Stimulated activated CD8-positive, alpha-beta memory T cell treated with anti-CD3 and anti-CD28 coated beads, Interleukin-7, amount 100 ng/mL, for 4 hours (primary cell): ENCODE measurements at regions not wholly inside any gene's neighbourhood (a gene's known extent, or its start where the extent isn't known, plus 50 kb on each side); places are given as distances from the start of the nearest gene placed in this dataset.

Source experiments
- DNase-seq, 2 donors: peaks; one replicate each; pipeline ENCODE4 v3.0.0-alpha.2; 2020; ENCODE audit warnings: low read depth in 2 of 2

DNA sequence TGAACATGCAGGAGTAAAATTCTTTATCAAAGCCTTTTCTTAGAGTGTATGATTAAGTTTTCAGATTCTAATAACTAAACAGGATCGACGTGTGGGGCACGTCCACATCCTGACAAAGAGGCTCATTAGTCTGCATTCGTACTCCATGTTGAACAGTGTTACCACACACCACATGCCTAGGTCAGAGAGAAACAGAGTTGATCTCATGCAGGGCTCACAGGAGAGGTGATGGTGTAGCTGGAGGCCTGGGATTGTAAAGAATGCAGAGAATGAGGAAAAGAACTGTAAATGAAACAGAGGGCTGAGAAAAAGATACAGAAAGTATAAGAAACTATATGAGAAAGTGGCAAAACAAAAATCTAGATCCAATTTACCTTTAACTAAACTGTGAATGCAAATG is 632.5 kb downstream of the BCL11A start:
- DNase-seq, result no peak

DNA sequence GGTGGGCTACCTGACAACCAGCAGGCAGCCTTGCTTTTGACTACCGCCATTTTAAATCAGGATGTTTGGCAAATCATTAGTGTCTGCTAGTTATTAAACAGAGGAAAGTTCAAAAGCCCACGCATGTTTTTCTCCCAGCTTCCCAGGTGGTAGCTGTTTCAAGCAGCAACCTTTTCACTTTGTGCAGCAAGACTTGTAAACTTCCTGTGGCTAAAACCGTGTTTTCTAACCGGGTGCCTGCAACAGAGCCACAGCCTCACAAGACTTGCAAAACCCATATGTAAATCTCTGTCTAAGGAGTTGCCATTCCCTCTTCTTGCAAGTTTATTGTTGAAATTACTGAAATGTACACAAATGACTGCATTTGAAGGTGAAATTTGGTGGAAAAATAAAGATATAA is 633.1 kb downstream of the BCL11A start:
- DNase-seq, result no peak

DNA sequence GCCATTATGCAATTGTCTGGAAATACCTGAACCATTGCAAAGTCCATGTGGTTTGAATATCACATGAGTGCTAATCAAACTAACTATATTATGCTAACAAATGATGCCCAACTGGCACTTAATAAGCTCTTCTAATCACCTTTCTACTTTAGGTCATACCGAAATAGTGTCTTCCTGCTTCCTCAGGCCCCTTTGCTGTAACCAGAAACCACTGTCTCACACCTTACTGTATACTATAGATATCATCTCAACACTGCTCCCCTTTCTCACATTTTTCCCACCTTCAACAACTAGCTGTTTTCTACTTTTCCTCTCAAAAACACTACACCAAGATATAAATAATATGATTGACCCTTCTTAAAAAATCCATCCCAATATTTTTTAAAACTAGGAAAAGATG is 633.9 kb downstream of the BCL11A start:
- DNase-seq, result no peak

DNA sequence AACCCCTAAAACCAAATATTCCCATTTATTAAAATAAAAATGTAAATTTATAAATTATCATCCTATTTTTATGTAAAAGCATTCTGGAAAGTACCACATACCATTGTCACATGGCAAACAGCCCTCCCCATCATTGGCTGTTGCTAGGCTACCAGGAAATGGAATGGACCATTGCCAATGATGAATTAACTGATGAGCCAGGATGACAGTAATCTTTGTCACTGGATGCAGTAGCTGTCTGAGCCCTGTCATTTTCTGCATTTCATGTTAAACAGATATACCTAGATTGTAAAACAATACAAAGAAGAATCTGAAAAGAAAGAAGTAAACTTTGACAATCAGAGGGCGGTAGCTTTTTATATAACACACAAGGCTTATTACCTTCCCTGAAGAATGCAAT is 641.4 kb downstream of the BCL11A start:
- DNase-seq, result no peak

DNA sequence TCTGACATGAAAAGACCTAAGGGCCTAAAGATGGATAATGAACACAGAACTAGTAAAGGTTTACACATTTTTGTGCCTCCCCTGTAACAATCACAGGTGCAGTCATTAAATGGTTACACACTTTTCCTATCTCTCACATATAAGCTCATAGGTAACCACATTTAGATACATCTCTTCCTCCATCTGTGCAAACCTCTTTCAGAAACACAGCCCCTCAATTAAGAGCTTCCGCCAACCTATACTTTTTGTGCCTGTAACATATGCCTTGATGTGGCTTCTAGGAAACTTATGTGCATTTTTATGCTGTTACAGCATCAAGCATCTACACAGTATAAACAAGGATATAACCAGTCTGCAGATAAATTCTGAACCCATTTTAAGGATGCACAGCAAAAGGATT is 643.3 kb downstream of the BCL11A start:
- DNase-seq, result no peak

DNA sequence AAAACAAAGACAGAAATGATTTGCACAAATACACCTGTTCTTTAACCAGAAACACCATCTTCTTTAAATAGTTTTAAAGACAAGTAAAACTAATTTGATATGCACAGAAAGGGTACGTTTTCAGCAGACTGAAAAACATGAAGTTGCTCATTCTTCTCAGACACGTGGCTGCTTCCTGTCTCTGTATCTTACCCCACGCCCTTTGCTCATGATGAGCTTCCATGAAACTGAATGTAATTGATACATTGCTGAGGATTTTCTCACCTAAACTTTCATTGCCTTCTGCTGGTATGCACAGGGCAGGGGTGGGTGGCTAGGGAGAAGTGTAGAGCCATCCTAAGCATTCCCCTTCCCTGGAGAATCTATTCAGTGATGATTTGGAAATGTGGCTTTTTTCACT is 644.3 kb downstream of the BCL11A start:
- no peak for DNase-seq

DNA sequence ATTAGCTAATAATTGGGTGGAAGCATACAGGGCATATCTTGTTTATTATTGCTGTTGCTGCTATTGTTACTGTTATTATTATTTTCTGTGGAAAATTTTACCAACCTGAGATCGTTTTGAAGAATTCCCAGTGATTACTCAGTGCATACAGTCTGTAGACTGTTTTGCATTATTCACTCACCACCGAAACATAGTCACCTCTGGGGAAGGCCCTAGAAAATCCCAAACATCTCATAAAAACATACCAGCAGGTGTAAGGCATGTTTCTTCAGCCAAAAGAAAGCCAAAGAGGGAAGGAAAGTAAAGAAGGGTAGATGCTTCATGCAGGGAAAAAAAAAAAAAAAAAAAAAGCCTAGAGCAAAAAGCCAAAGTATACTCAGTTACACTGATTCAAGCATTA is 647.7 kb downstream of the BCL11A start:
- DNase-seq, result no peak

DNA sequence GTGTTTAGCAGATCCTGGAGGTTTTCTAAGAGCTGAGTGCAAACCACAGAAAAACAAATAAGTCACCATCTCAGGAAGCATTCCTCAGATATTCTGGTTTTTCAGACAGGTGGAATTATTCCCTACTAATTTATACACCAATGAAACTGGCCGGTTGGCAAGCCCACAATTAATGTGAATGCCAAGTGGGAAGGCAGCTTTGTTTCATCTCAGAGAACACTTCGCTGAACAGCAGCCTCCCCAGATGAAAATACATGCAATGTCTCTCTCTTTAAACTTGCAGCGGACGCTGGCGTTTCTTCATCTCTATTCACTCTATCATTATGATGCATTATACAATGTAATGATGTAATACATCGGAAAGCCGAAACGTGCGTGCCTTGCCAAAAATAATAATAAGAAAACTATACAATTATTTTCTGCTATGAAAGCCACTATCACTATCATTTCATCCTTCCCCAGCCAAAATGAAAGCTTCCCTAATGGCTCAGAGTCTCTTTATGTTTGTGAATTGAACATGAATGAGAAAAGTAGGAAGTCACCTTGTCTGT is 649.4 kb downstream of the BCL11A start:
- DNase-seq, result no peak

DNA sequence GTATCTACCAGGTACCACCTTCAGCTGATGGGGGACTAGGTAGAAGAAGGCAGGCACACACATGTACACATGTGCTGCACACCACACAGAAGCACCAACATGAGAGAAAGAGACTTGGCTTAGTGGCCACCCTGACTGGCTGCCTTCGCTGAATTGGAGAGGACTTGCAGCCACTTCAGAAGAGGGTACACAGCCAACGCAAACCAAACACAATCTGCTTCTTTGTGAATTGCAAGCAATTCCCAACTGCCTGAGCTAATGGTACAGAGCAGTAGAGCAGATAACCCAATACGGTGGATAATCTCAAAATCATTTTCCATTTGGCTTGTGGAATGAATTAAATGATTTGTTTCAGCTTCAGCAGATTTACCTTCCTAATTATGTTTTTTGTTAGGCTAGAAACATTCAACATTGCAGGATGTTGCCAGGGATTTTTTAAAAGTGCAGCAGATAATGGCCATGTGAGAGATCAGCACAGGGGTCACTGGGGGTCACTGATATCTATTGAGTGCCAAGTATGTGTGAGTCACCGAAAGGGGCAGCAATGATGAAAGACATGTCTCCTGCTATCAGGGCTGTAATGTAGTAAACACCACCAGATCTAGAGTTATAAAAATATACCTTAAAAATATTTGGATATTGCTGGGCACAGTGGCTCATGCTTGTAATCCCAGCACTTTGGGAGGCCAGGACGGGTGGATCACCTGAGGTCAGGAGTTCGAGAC is 652.6 kb downstream of the BCL11A start:
- DNase-seq, result no peak

DNA sequence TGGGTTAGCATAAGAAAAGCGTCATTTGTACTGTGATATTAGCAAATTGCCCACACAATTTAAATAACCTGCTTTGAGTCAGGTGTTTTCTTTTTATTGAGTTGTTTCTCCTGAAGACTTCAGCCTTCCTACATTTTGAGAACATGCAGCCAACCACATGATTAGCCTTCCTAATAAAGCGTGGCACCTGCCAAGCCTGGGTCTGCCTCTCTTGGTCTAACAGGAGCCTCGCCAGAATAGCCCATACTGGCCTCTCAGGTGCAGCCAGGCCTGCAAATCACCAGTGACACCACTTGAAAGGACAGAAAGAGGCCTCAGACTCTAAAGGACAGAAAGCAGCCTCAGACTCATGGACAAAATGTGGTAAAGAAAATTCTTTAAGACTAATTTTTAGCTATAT is 653.8 kb downstream of the BCL11A start:
- DNase-seq, result no peak

DNA sequence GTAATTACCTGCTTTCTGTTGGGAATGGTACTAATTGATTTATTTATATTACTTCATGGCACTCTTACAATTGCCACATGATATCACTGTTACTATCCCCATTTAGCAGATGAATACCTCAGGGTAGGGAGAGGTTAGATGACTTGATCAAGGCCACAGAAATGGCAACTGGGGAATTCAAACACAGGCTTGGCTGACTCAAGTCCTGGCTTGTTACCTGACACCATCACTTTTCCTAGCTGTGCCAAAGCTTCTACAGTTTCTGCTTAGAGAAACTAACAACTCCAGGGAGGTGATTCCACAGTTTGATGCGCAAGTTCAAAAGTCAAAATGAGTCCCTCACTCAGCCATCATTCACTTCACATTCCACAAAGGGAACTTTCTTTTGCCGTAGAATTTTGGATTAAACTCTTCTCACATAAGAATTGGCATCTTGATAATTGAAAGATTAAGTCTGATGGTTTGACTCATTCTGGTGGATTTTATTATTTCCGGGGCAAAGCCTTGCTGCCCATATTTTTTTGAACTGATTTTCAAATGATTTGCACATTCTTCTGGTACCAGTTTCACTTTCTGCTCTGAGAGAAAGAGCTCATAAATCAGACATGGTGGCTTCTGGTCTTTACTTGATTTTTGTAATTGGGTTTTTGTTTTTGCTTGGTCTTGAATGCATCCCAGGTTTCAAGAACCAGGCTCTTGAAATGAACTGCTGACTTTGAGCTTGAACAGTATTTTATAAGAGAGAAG is 656.8 kb downstream of the BCL11A start:
- no peak for DNase-seq

DNA sequence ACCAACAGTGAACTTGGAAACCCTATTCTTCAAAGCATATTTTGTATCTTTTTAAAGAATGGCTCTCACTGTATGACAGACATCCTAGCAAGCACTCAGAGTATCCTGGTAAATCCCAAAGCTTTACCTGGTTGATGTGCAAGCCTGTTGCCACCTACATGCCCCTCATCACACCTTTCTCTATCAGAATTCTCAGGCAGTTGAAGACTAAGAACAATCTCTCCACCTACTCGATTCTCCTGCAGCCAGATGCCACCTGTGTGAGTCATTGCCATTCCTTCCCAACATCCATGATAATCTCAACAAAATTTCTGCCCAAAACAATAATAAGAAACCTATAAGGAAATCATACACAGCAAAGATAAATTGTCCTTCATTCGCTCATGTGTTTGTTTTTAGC is 659.8 kb downstream of the BCL11A start:
- no peak for DNase-seq

DNA sequence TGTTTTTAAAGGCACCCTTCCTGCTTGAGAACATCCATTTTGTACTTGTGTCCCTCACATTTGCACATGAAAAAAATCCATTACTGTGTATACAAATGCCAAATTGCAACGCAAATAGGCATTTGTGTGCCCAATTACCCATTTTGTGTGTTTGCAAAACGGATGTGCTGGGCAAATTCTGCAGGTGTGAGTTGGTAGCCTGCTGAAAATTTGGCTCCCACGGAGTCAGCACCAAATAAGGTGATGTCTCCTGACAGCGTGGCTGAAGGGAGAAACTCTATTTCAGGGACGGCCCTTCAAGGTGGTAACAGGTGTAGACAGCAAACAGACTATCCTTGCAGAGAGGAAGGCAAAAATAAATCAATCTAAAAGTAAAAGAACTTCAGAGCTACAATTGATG is 661.1 kb downstream of the BCL11A start:
- DNase-seq, result no peak

DNA sequence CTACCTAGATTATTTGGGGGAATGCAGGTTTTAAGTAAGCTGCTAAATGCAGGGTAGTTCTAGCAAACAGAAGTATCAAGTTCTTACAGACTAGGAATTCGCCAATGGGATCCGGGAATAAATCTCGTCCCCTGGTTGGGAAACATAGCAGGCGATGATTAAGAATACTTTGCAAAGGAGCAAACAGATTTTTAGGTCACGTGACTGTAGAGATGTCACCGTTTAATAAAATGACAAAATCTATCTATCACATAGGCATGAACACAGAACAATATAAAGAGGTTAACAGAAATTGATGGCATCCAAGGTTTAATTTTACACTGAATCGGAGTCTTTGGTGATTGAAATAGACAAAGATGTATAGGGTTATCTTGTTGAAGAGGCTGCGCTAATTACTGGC is 664.1 kb downstream of the BCL11A start:
- DNase-seq, result no peak

DNA sequence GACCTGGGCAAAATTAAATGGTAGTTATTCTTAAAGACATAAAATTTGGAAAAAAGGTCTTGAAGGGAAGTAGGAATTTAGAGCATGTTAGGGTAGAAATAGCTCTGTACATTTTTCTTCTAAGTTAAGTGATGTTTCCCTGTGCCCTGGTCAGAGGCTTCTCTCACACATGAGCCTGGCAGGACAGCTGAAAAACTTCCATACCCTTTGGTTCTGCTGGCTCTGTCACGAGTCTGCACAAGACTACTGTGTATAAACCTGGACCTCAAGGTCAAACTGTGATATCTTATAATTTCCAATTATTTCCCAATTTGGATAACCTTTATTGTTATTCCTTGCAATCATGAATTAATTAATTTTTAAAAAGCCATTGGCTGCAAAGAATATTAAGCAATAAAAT is 664.7 kb downstream of the BCL11A start:
- DNase-seq, result no peak

DNA sequence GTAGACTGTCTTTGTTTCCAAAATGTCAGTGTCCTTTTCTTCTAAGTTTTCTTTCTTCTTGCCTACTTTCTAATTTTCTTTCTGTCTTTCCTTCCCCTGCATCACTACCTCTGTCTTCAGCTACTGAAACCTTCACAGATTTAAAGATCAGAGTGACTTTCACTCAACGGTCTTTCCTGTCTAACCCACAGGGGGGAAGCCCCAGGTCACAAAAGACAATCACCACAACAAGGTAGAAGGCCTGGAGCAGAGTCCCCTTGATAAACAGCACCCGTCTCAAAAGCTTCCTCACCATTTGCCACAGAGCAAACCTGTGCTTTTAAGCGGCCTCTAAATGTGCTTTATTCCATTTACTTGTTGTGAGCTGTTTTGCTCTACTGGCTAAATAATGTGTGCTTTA is 665.4 kb downstream of the BCL11A start:
- DNase-seq, result peak; percentile 17 to 24

DNA sequence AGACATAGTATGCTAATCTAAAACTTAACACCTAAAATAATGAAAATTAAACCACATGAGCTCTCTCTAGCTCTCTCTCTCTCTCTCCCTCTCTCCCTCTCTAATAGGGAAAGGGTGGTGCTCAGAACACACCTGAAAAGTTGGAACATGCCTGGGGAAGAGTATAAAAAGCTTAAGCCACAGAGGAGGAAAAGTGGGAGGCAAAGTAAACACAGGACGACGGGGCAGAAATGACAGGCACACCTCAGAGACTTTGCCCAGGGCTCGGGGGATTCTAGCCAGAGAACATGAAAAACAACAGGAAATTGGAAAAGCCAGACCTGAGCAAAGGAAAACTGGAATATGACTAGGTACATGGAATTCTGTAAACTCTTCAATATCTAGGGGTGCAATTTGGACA is 666.1 kb downstream of the BCL11A start:
- no peak for DNase-seq

DNA sequence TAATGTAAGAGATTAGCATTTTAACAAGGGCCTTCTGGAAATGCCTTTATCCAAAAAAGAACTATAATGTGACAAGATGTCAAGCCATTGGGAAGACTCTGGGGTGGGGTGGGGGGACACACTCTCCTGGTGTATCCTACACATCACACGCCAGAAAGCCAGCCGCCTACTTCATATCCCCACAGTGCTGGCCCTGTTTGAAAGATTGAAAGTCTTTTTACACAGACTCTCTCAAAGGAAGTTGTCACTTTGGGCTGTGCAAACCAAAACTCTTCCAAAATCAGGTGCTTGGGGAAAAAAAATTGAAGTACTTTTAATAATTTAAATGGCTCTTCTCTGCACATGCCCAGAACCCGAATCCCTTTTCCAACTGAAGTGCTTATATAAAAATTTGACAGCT is 666.7 kb downstream of the BCL11A start:
- DNase-seq, result no peak

DNA sequence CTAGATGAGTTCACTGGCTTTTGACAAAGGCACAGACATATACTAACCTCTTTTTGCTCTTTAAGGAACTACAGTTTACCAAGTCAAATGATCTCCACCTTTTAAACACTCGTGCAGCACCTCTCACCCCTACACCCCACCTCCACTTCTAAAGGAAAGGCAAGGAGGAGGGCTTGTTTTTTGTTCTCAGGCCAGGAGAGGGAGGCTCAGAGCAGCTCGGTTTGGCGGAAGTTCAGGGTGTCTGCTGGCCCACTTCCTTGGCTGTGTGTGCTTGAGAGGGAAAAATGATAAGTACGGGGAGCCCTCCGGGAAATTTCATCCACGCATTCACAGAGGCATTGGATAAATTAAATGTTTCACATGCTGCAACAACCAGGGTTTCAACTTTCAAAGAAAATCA is 667.9 kb downstream of the BCL11A start:
- no peak for DNase-seq

DNA sequence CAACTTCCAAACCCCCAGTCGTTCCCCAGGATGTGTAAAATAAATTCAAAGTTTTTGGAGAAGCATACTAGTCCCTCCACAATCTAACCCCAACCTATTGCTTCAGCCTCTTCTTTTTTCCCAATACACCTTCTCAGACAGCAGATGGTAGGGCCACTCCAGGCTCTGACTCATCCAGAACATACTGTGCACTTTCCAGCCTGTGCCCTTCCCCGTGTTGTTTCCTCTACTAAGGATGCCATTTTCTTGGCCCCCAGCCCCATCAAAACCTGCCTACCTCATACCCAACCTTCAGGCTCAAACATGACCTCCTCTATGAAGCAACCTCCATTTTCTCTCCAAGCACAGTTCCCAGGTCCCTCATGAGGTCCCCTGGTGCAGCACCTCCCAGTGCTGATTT is 669.3 kb downstream of the BCL11A start:
- DNase-seq, result no peak

DNA sequence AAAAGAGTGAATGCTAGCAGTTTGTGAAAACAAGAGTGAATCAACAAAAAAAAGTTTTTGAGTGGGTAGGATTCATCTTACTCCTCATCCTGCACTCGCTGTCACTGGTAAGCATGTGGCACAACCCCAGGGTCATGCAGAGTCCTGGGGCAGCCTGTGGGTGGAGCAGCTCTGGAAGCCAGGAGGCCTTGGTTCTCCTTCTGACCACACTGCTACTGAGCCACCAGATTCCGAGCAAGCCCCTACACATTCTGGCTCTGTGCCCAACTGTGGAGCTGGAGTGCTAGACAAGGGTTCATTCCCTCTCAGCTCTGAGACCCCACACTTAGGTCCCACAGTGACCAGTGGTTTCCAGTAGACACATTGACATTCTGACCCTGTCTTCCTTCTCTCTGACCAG is 670.6 kb downstream of the BCL11A start:
- no peak for DNase-seq

DNA sequence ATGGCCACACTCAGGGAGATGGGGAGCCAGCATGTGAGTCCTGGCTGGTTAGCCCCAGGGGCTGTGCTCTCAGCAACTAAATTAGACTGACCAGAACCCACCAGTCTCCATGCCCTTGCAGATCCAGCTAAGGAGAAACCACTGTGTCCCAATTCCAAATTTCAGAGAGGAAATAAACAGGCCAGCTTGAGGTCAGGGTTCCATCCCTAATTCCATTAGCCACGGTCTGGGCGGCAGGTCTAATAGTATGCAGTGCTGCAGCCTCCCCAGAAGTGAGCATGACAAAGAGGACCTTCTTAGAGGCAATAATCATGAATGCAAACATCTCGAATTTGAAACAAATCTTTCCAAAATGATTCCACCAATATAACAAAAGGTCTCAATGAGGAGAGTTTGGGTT is 671.2 kb downstream of the BCL11A start:
- DNase-seq, result no peak

DNA sequence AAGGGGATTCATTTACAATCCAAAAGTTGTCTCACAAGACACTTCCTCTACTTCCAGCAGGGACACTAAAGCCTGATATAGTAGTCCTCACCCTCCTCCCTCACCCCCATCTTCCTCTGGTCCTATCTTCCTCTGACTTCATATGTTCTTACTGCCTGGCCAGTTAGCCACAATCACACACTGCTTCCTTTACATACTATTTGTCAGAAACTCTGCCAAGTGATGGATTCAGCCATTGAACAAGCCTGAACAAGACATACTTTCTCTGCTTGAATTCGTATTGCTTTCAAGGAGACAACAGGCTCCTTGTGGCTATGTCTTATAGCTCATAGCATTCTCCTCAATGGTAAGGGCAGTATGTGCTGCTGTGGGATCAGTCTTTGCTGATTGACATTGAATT is 672.2 kb downstream of the BCL11A start:
- DNase-seq, result no peak
